ENCODE measurements at regions not wholly inside any gene's neighbourhood (a gene's known extent, or its start where the extent isn't known, plus 50 kb on each side); places are given as distances from the start of the nearest gene placed in this dataset.
A peak's percentile ranks its signal among the peaks of the same experiment; 100 is the strongest.

GRCh38 chr5:104355350-104355749 lies 792.8 kb upstream of the NUDT12 start:
- H3K4me1 ChIP-seq: no peaks in the 10 kb centered on the region
- no peaks in the 10 kb centered on the region for H3K36me3 ChIP-seq
- no peaks in the 10 kb centered on the region for H3K27me3 ChIP-seq
- TF ChIP-seq CTCF (IDR thresholded peaks at IDR 0.05) (no peak), POLR2A (IDR thresholded peaks at IDR 0.05) (no peak), EP300 (IDR thresholded peaks at IDR 0.05) (no peak), POLR2AphosphoS5 (IDR thresholded peaks at IDR 0.05) (no peak)
- intact Hi-C loops (cut with DNase I): no loop called here
- no peaks in the 10 kb centered on the region for H3K9me3 ChIP-seq
- DNase-seq: no peak
- H3K4me3 ChIP-seq: no peak overlapping the region
- WGBS, 2 donors: 30 to 65% methylated on average over 4 of the region's 4 CpGs
- no peak overlapping the region for H3K27ac ChIP-seq

- intact Hi-C loops (cut with DNase I): no loop called here
- H3K27me3 ChIP-seq: no peaks in the 10 kb centered on the region
- 76 to 82% methylated on average over 4 of the region's 4 CpGs for WGBS, 2 donors
- no peak for DNase-seq
- no peaks in the 10 kb centered on the region for H3K9me3 ChIP-seq
- no peaks in the 10 kb centered on the region for H3K36me3 ChIP-seq
- no peaks in the 10 kb centered on the region for H3K4me1 ChIP-seq
- no peak for TF ChIP-seq CTCF (IDR thresholded peaks at IDR 0.05)
- H3K27ac ChIP-seq: no peak overlapping the region
- no peak overlapping the region for H3K4me3 ChIP-seq
Measured at GRCh38 chr5:104353371-104353770, 790.8 kb upstream of the NUDT12 start.

- Histone ChIP-seq H3K4me1 (no peaks in the 10 kb centered on the region), H3K4me3 (no peak overlapping the region), H3K9me3 (no peaks in the 10 kb centered on the region), H3K27me3 (no peaks in the 10 kb centered on the region), H3K27ac (no peak overlapping the region), H3K36me3 (no peaks in the 10 kb centered on the region)
- intact Hi-C loops (cut with DNase I): no loop called here
- no peak for DNase-seq
- WGBS, 2 donors: 87 to 94% methylated on average over 1 of the region's 1 CpG
- TF ChIP-seq EP300 (IDR thresholded peaks at IDR 0.05) (no peak), POLR2AphosphoS5 (IDR thresholded peaks at IDR 0.05) (no peak), POLR2A (IDR thresholded peaks at IDR 0.05) (no peak), CTCF (IDR thresholded peaks at IDR 0.05) (no peak)
Measured at GRCh38 chr5:104352954-104353353, 790.4 kb upstream of the NUDT12 start.

- H3K27ac ChIP-seq: no peak overlapping the region
- no peak for TF ChIP-seq POLR2AphosphoS5 (IDR thresholded peaks at IDR 0.05)
- peak in 1 of 4 experiments; percentile 35 for TF ChIP-seq CTCF (IDR thresholded peaks at IDR 0.05)
- TF ChIP-seq EP300 (IDR thresholded peaks at IDR 0.05): no peak
- no peak for TF ChIP-seq POLR2A (IDR thresholded peaks at IDR 0.05)
- H3K4me1 ChIP-seq: peaks cover 0 to 5% (median 0%) of the 10 kb centered on the region in 4 donors
- no peak for DNase-seq
- no peaks in the 10 kb centered on the region for H3K9me3 ChIP-seq
- intact Hi-C loops (cut with DNase I): no loop called here
- H3K4me3 ChIP-seq: no peak overlapping the region
- WGBS, 2 donors: 6 to 21% methylated on average over 1 of the region's 1 CpG
- H3K27me3 ChIP-seq: no peaks in the 10 kb centered on the region
- no peaks in the 10 kb centered on the region for H3K36me3 ChIP-seq
Measured at GRCh38 chr5:104347119-104347708, 784.6 kb upstream of the NUDT12 start.

Data from sigmoid colon (tissue), 6 donors.